ENCODE measurements at regions not wholly inside any gene's neighbourhood (a gene's known extent, or its start where the extent isn't known, plus 50 kb on each side); places are given as distances from the start of the nearest gene placed in this dataset.

- TF ChIP-seq POLR2A (IDR thresholded peaks at IDR 0.05): no peak
- TF ChIP-seq CTCF (IDR thresholded peaks at IDR 0.05): no peak
- no peak for TF ChIP-seq POLR2AphosphoS5 (IDR thresholded peaks at IDR 0.05)
Measured at GRCh38 chr10:130487566-130487965, 351.4 kb downstream of the GLRX3 start.
